GM18861 (cell line): ENCODE measurements at regions not wholly inside any gene's neighbourhood (a gene's known extent, or its start where the extent isn't known, plus 50 kb on each side); places are given as distances from the start of the nearest gene placed in this dataset.

Source experiments
- ATAC-seq: cut with Tn5 transposase; IDR thresholded peaks from one replicate; pipeline ENCODE4 v1.9.1; 2021; ENCODE audit not compliant: unreplicated experiment

DNA sequence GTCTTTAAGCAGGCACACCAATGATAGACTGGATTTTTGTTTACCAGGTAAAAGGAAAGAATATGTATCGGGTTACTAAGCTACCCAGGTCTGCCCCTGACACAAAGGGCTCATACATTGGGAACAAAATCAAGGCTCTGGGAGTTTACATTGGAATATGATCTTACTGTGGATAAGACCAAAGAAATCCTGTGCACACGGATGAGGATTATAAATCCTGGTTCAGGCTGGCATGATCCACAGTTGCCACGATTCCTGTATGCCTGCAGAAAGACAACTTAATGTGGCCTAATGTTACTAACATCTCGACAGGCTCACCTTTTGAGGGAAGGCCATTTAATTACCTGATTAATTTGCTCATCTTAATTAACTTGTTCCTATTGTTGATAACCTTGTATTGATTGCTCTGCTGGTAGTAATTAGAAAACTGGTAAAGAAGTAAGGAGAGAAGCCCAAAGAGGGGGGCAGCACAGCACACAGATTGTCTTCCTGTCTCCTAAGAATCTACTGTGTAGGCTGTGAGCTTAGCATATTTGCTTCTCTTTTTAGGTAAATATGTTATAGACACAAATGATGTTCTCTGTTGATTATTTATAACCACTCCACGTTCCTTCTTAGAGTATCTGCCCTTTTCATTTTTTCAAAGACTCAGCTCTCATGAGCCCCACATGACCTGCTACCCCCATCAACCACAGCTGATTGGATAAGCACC is 51.0 kb upstream of the TOX3 start:
- ATAC-seq, result no peak

GRCh38 chr16:52597073-52597771 is 50.3 kb upstream of the TOX3 start:
- ATAC-seq, result no peak
